ENCODE measurements at regions not wholly inside any gene's neighbourhood (a gene's known extent, or its start where the extent isn't known, plus 50 kb on each side); places are given as distances from the start of the nearest gene placed in this dataset.

GRCh38 chr9:115359017-115359780, 241.2 kb upstream of the TNC start:
- TF ChIP-seq CTCF (IDR thresholded peaks at IDR 0.05; ENCODE audit: extremely low read depth, insufficient read depth, missing control alignments) = no peak
- no peak for DNase-seq (ENCODE audit: low spot score)
- in situ Hi-C loops (cut with MboI; ENCODE audit: low pct_unique_long_range_greater_than_20kb, low sequenced_read_pairs, unreplicated experiment) = no loop called here

GRCh38 chr9:115360122-115360521, 242.2 kb upstream of the TNC start:
- TF ChIP-seq CTCF (IDR thresholded peaks at IDR 0.05; ENCODE audit: extremely low read depth, insufficient read depth, missing control alignments) = no peak
- DNase-seq (ENCODE audit: low spot score) = no peak
- in situ Hi-C loops (cut with MboI; ENCODE audit: low pct_unique_long_range_greater_than_20kb, low sequenced_read_pairs, unreplicated experiment) = no loop called here

GRCh38 chr9:115362101-115362500, 244.1 kb upstream of the TNC start:
- in situ Hi-C loops (cut with MboI; ENCODE audit: low pct_unique_long_range_greater_than_20kb, low sequenced_read_pairs, unreplicated experiment) = no loop called here
- no peak for DNase-seq (ENCODE audit: low spot score)
- TF ChIP-seq CTCF (IDR thresholded peaks at IDR 0.05; ENCODE audit: extremely low read depth, insufficient read depth, missing control alignments) = no peak

- in situ Hi-C loops (cut with MboI; ENCODE audit: low pct_unique_long_range_greater_than_20kb, low sequenced_read_pairs, unreplicated experiment) = no loop called here
- no peak for TF ChIP-seq CTCF (IDR thresholded peaks at IDR 0.05; ENCODE audit: extremely low read depth, insufficient read depth, missing control alignments)
Measured at GRCh38 chr9:115362640-115363039, 244.7 kb upstream of the TNC start.

GRCh38 chr9:115364991-115365390, 247.0 kb upstream of the TNC start:
- in situ Hi-C loops (cut with MboI; ENCODE audit: low pct_unique_long_range_greater_than_20kb, low sequenced_read_pairs, unreplicated experiment) = no loop called here
- no peak for TF ChIP-seq CTCF (IDR thresholded peaks at IDR 0.05; ENCODE audit: extremely low read depth, insufficient read depth, missing control alignments)
- DNase-seq (ENCODE audit: low spot score) = no peak

More at GRCh38 chr9:115362640-115363039, 244.7 kb upstream of the TNC start:
- DNase-seq (ENCODE audit: low spot score) = no peak

GRCh38 chr9:115367321-115367720, 249.4 kb upstream of the TNC start:
- in situ Hi-C loops (cut with MboI; ENCODE audit: low pct_unique_long_range_greater_than_20kb, low sequenced_read_pairs, unreplicated experiment) = no loop called here
- DNase-seq (ENCODE audit: low spot score) = no peak
- no peak for TF ChIP-seq CTCF (IDR thresholded peaks at IDR 0.05; ENCODE audit: extremely low read depth, insufficient read depth, missing control alignments)
